ENCODE measurements at regions not wholly inside any gene's neighbourhood (a gene's known extent, or its start where the extent isn't known, plus 50 kb on each side); places are given as distances from the start of the nearest gene placed in this dataset.

- no peak for DNase-seq (ENCODE audit: insufficient read length, low spot score)
- FAIRE-seq, result no peak
Observed at GRCh38 chr2:21289551-21289950, 165.8 kb downstream of the TDRD15 start.

GRCh38 chr2:21289989-21290388 is 166.2 kb downstream of the TDRD15 start:
- DNase-seq (ENCODE audit: insufficient read length, low spot score) (no peak), FAIRE-seq (no peak)
- TF ChIP-seq POLR2A (IDR thresholded peaks at IDR 0.05; ENCODE audit: low read depth, low read length) (no peak), TAF1 (IDR thresholded peaks at IDR 0.05; ENCODE audit: low read depth, low read length) (no peak), POLR2AphosphoS5 (IDR thresholded peaks at IDR 0.05; ENCODE audit: low read depth, low read length) (no peak), POU2F2 (IDR thresholded peaks at IDR 0.05; ENCODE audit: low read depth, low read length) (no peak), SPI1 (IDR thresholded peaks at IDR 0.05; ENCODE audit: low read depth, low read length) (no peak), PAX5 (IDR thresholded peaks at IDR 0.05; ENCODE audit: insufficient read depth, low read length, severe bottlenecking) (no peak)

More at GRCh38 chr2:21289551-21289950, 165.8 kb downstream of the TDRD15 start:
- TF ChIP-seq PAX5 (IDR thresholded peaks at IDR 0.05; ENCODE audit: insufficient read depth, low read length, severe bottlenecking) (no peak), TAF1 (IDR thresholded peaks at IDR 0.05; ENCODE audit: low read depth, low read length) (no peak), POLR2A (IDR thresholded peaks at IDR 0.05; ENCODE audit: low read depth, low read length) (no peak), POU2F2 (IDR thresholded peaks at IDR 0.05; ENCODE audit: low read depth, low read length) (no peak)

- DNase-seq (ENCODE audit: insufficient read length, low spot score) (no peak), FAIRE-seq (no peak)
- no peak for TF ChIP-seq POLR2AphosphoS5 (IDR thresholded peaks at IDR 0.05; ENCODE audit: low read depth, low read length)
- TF ChIP-seq PAX5 (IDR thresholded peaks at IDR 0.05; ENCODE audit: insufficient read depth, low read length, severe bottlenecking), result no peak
- no peak for TF ChIP-seq POU2F2 (IDR thresholded peaks at IDR 0.05; ENCODE audit: low read depth, low read length)
- TF ChIP-seq TAF1 (IDR thresholded peaks at IDR 0.05; ENCODE audit: low read depth, low read length), result no peak
- TF ChIP-seq SPI1 (IDR thresholded peaks at IDR 0.05; ENCODE audit: low read depth, low read length), result no peak
Observed at GRCh38 chr2:21291426-21291825, 167.7 kb downstream of the TDRD15 start.

- FAIRE-seq (no peak), DNase-seq (ENCODE audit: insufficient read length, low spot score) (no peak)
- TF ChIP-seq PAX5 (IDR thresholded peaks at IDR 0.05; ENCODE audit: insufficient read depth, low read length, severe bottlenecking) (no peak), SPI1 (IDR thresholded peaks at IDR 0.05; ENCODE audit: low read depth, low read length) (no peak), POU2F2 (IDR thresholded peaks at IDR 0.05; ENCODE audit: low read depth, low read length) (no peak), POLR2A (IDR thresholded peaks at IDR 0.05; ENCODE audit: low read depth, low read length) (no peak), TAF1 (IDR thresholded peaks at IDR 0.05; ENCODE audit: low read depth, low read length) (no peak), POLR2AphosphoS5 (IDR thresholded peaks at IDR 0.05; ENCODE audit: low read depth, low read length) (no peak)
Observed at GRCh38 chr2:21294446-21294845, 170.7 kb downstream of the TDRD15 start.

GRCh38 chr2:21299411-21299810 is 175.6 kb downstream of the TDRD15 start:
- DNase-seq (ENCODE audit: insufficient read length, low spot score) (no peak), FAIRE-seq (no peak)

GRCh38 chr2:21301871-21302455 is 178.2 kb downstream of the TDRD15 start:
- no peak for FAIRE-seq
- DNase-seq (ENCODE audit: insufficient read length, low spot score), result no peak
- no peak for TF ChIP-seq POU2F2 (IDR thresholded peaks at IDR 0.05; ENCODE audit: low read depth, low read length)
- no peak for TF ChIP-seq POLR2A (IDR thresholded peaks at IDR 0.05; ENCODE audit: low read depth, low read length)
- no peak for TF ChIP-seq PAX5 (IDR thresholded peaks at IDR 0.05; ENCODE audit: insufficient read depth, low read length, severe bottlenecking)
- TF ChIP-seq SPI1 (IDR thresholded peaks at IDR 0.05; ENCODE audit: low read depth, low read length), result no peak

More at GRCh38 chr2:21299411-21299810, 175.6 kb downstream of the TDRD15 start:
- no peak for TF ChIP-seq PAX5 (IDR thresholded peaks at IDR 0.05; ENCODE audit: insufficient read depth, low read length, severe bottlenecking)
- TF ChIP-seq POU2F2 (IDR thresholded peaks at IDR 0.05; ENCODE audit: low read depth, low read length), result no peak
- no peak for TF ChIP-seq SPI1 (IDR thresholded peaks at IDR 0.05; ENCODE audit: low read depth, low read length)
- TF ChIP-seq TAF1 (IDR thresholded peaks at IDR 0.05; ENCODE audit: low read depth, low read length), result no peak
- TF ChIP-seq POLR2A (IDR thresholded peaks at IDR 0.05; ENCODE audit: low read depth, low read length), result no peak
- TF ChIP-seq POLR2AphosphoS5 (IDR thresholded peaks at IDR 0.05; ENCODE audit: low read depth, low read length), result no peak

GRCh38 chr2:21303876-21304275 is 180.1 kb downstream of the TDRD15 start:
- no peak for TF ChIP-seq POLR2AphosphoS5 (IDR thresholded peaks at IDR 0.05; ENCODE audit: low read depth, low read length)
- no peak for TF ChIP-seq PAX5 (IDR thresholded peaks at IDR 0.05; ENCODE audit: insufficient read depth, low read length, severe bottlenecking)
- no peak for TF ChIP-seq TAF1 (IDR thresholded peaks at IDR 0.05; ENCODE audit: low read depth, low read length)
- TF ChIP-seq POLR2A (IDR thresholded peaks at IDR 0.05; ENCODE audit: low read depth, low read length), result no peak
- TF ChIP-seq POU2F2 (IDR thresholded peaks at IDR 0.05; ENCODE audit: low read depth, low read length), result no peak
- TF ChIP-seq SPI1 (IDR thresholded peaks at IDR 0.05; ENCODE audit: low read depth, low read length), result no peak
- no peak for FAIRE-seq
- DNase-seq (ENCODE audit: insufficient read length, low spot score), result no peak

GRCh38 chr2:21305581-21305980 is 181.8 kb downstream of the TDRD15 start:
- no peak for TF ChIP-seq TAF1 (IDR thresholded peaks at IDR 0.05; ENCODE audit: low read depth, low read length)
- TF ChIP-seq POU2F2 (IDR thresholded peaks at IDR 0.05; ENCODE audit: low read depth, low read length), result no peak
- no peak for TF ChIP-seq POLR2AphosphoS5 (IDR thresholded peaks at IDR 0.05; ENCODE audit: low read depth, low read length)
- no peak for TF ChIP-seq SPI1 (IDR thresholded peaks at IDR 0.05; ENCODE audit: low read depth, low read length)
- TF ChIP-seq POLR2A (IDR thresholded peaks at IDR 0.05; ENCODE audit: low read depth, low read length), result no peak
- TF ChIP-seq PAX5 (IDR thresholded peaks at IDR 0.05; ENCODE audit: insufficient read depth, low read length, severe bottlenecking), result no peak
- DNase-seq (ENCODE audit: insufficient read length, low spot score) (no peak), FAIRE-seq (no peak)

GRCh38 chr2:21306235-21306634 is 182.5 kb downstream of the TDRD15 start:
- no peak for FAIRE-seq
- no peak for TF ChIP-seq POU2F2 (IDR thresholded peaks at IDR 0.05; ENCODE audit: low read depth, low read length)
- no peak for TF ChIP-seq POLR2A (IDR thresholded peaks at IDR 0.05; ENCODE audit: low read depth, low read length)
- TF ChIP-seq SPI1 (IDR thresholded peaks at IDR 0.05; ENCODE audit: low read depth, low read length), result no peak
- TF ChIP-seq TAF1 (IDR thresholded peaks at IDR 0.05; ENCODE audit: low read depth, low read length), result no peak
- no peak for TF ChIP-seq POLR2AphosphoS5 (IDR thresholded peaks at IDR 0.05; ENCODE audit: low read depth, low read length)
- no peak for TF ChIP-seq PAX5 (IDR thresholded peaks at IDR 0.05; ENCODE audit: insufficient read depth, low read length, severe bottlenecking)
- DNase-seq (ENCODE audit: insufficient read length, low spot score), result no peak

- TF ChIP-seq TAF1 (IDR thresholded peaks at IDR 0.05; ENCODE audit: low read depth, low read length) (no peak), PAX5 (IDR thresholded peaks at IDR 0.05; ENCODE audit: insufficient read depth, low read length, severe bottlenecking) (no peak), POU2F2 (IDR thresholded peaks at IDR 0.05; ENCODE audit: low read depth, low read length) (no peak), POLR2A (IDR thresholded peaks at IDR 0.05; ENCODE audit: low read depth, low read length) (no peak), SPI1 (IDR thresholded peaks at IDR 0.05; ENCODE audit: low read depth, low read length) (no peak), POLR2AphosphoS5 (IDR thresholded peaks at IDR 0.05; ENCODE audit: low read depth, low read length) (no peak)
- DNase-seq (ENCODE audit: insufficient read length, low spot score) (no peak), FAIRE-seq (no peak)
Observed at GRCh38 chr2:21307037-21307436, 183.3 kb downstream of the TDRD15 start.
